ENCODE measurements at regions not wholly inside any gene's neighbourhood (a gene's known extent, or its start where the extent isn't known, plus 50 kb on each side); places are given as distances from the start of the nearest gene placed in this dataset.
"Not testable (repeated sequence)": the region's sequence is repeated elsewhere in the genome, so short reads cannot be mapped to it uniquely, and the experiment has no call there.

- DNase-seq, result no peak
Observed at GRCh38 chr16:48817032-48817431, 207.1 kb upstream of the N4BP1 start.

- no peak for DNase-seq
Observed at GRCh38 chr16:48816393-48816792, 206.4 kb upstream of the N4BP1 start.

GRCh38 chr16:48814994-48815393 is 205.0 kb upstream of the N4BP1 start:
- DNase-seq, result no peak

DNA sequence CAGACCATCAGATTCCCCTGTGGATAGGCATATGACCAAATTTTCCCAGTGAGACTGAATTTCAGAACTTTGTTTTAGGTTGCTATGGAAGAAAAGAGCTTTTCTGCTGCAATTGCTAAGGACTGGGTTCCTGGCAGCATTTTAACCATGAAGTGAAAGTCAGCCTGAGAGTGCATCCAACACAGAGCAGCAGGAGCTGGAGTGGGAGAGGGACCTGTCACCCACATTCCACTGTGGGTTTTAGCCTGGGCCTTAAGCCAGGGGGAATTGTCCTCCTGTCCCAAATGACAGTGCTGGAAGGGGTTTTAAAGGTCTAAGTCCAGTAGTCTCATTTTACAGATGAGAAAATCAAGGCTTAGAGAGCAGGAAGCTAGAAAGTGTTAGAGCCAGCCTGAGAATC is 203.5 kb upstream of the N4BP1 start:
- DNase-seq, result no peak

DNA sequence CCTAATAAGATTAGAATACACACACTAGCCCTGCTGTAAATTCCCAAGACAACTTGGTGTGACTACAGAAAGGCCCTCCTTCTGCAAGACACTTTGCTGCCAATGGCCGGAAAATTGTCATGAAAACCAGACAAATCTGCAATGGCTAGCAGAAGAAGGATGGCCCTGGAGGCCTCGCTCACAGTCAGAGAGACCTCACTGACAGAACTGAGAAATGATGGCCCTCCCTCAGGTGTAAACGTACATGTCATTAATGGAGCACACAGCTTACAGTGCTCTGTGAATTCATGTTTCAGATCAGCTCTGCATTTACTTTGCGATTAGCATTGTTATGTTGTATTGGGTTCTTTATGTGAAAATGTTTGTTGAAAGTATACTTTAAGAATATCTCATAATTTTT is 202.9 kb upstream of the N4BP1 start:
- DNase-seq, result no peak

DNA sequence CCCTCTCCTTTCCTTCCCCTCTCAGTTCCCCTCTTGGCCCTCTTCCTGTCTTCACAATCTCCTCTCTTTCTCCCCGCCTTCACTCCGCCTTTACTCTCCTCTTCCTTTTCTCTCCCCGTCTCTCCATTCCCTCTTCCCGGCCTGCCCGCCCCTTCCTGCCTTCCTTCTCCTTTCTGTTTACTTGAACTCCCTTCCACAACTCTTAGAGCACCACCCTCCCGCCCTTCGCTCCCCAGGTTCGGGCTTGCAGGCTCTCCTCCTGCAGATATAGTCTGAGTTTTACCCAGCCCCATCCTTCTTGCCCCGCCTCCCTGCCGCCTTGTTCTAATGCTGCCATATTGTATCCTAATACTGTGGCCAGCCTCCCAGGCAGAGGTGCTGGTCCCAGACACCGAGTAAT is 201.5 kb upstream of the N4BP1 start:
- no peak for DNase-seq

DNA sequence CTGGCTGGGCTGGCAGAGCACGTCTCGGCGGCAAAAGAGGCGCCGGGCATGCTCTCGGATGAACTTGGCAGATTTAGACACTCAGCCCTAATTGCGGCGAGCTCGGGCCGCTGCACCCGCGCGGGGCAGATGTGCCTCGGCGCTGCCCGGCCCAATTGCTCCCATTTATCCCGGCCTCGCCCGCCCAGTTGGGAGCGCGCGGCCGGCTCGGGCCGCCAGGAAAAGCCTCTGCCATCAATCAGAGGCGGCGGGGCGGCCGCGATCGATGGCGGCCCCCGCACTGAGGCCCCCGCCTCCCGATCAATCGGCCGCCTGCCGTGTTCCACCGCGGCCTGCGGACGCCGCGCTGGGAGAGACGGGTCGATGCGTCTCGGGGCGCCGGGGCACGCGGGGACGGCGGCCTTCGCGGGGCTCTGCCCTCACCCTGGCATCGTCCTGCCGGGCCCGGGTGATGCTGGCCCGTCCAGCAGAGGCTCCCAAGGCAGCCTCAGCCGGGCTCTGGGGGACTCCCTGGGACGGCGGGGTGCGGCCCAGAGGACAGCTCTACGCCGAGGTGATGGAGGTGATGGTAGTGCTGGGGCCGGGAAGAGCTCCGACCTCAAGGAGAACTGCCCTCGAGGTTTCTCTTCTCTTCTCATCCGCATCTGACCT is 200.9 kb upstream of the N4BP1 start:
- no peak for DNase-seq

GRCh38 chr16:48810436-48810802 is 200.4 kb upstream of the N4BP1 start:
- DNase-seq, result no peak

DNA sequence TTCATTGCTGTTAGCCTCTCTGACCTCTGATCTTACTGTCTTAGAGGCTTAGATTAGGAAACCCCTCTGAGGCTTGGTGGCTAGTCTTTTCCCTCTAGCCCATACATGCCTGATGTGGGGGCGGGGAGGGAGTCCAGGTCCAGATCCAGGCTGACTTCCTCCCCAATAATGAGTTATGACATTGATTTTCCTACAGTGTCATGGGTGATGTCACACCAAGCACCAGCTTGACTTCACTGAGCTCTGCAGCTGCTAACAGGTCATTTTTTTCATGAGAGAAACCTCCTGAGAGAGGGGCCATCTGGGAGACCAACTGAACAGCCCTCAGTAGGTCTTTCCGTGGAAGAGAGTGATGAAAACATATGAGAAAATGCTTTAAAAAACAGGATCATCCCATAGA is 180.2 kb upstream of the N4BP1 start:
- DNase-seq, result no peak

DNA sequence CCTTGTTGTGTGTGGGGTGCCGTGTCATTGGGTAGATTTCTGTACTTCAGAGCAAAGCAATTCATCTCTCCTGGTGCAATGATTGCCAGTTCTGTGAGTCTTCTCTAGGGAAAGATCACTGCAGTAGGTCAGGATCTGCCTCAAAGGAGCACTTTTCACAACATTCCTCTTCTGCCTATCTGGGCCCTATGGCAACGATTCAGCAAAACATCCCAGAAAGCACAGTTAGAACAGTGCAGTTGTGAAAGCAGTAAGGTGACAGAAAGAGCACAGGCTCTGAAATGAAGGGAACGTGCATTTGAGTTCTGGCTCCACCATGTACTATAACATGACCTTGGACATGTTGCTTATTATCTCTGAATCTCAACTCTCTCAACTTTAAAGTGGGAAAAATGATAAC is 178.5 kb upstream of the N4BP1 start:
- no peak for DNase-seq

- no peak for DNase-seq
Observed at GRCh38 chr16:48745541-48745940, 135.6 kb upstream of the N4BP1 start.

DNA sequence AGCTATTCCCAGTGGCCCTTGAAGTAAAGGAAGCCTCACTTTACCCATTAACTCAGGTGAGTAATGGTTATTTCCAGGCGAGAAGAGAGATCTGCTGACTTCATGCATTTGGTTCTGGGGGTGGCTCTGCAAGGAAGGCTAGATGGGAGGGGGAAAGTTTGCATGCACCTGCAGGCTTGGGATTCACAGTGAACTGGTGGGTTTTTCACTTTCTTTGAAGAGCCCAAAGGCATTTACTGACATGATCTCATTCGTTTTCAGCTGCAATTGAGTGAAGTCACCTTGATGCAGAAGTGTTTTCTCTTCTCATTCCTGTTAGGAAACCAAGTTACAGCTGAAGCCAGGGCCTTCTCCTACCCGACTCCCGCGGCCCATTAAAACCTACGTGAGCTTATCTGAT is 131.0 kb upstream of the N4BP1 start:
- no peak for DNase-seq

DNA sequence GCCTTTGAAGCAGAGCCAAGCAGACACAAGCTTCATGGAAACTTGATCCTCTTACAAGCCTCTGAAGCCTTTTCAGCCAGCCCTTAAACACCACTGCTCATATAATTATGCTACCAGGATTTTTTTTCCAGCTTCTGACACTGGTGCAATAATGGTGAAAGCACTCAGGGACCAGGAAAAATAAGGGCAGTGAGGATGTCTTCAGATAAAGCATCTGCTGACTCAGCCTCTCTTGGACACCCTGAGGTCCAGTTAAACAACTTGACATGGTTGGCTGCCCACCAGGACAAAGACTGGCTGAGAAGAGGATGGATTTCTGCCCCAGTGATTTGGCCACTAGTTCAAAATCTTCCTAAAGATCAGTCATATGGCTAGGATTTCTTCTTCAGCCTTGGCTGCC is 124.2 kb upstream of the N4BP1 start:
- no peak for DNase-seq

- no peak for DNase-seq
Observed at GRCh38 chr16:48704710-48705109, 94.7 kb upstream of the N4BP1 start.

DNA sequence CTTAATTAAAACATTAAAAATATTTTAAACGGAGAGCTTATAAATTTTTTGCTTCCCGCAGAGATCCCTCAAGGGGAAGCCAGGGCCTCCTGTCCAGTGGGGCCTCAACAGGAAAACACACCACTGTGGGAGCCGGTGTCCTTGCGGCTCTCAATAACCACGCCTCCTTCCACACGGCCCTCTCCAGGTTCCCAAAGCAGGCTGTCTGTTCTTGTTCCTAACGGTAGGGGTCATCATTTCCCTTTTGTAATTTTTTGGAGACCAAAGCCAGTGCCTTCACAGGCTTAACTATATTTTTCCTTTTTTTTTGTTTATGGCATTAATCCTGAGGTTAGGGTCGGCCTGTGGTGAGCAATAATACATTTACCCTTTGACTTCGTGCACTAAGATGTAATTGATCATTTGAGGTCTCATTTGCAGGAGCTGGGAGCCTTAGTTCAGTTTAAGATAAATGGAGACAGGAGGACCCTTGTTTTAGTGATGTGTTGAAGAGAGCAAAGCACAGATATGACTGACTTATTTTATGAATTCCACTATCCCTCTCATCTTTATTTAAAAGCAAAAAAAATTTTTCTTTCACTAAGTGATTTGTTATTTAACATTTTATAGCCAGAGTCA is 77.5 kb upstream of the N4BP1 start:
- DNase-seq, result peak in 1 of 2 donors; percentile 57

GRCh38 chr16:48684148-48684547 is 74.2 kb upstream of the N4BP1 start:
- no peak for DNase-seq

DNA sequence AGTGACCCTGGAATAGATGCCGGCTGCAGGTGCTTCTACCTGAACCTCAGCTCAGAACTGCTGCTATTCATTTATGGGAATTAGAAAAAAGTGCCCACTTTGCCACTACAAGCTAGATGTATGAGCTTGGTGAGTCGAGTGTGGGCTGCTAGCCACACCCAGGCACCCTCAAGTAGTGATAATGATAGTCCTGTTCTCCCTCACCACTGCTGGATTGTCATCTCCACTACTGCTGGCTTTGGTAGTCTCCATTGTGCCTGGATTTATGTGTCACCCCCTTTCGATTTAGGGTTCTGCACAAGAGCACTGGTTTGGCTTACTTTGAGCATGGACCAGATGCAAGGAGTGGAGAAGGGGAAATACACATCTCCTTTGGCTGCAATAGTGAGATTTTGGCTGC is 73.0 kb upstream of the N4BP1 start:
- no peak for DNase-seq

GRCh38 chr16:48681520-48681919 is 71.5 kb upstream of the N4BP1 start:
- no peak for DNase-seq

DNA sequence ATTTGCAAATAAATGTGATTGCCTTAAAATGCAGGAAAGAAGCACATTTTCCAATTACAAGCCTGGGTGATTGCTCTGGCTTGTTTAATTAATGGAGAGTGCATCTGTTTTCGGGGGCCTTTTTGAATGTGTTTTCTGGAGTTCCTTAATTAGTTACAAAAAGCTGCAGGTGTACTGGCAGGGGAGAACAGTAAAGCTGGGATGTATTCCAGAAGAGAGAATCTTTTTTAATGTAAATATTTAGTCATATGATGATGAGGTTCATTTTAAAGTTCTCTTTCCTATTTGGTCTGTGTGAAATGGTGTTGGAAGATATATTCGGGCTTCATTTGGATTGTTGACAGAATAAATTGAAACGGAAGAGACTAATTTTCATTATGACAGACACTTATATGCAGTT is 70.9 kb upstream of the N4BP1 start:
- DNase-seq, result no peak

DNA sequence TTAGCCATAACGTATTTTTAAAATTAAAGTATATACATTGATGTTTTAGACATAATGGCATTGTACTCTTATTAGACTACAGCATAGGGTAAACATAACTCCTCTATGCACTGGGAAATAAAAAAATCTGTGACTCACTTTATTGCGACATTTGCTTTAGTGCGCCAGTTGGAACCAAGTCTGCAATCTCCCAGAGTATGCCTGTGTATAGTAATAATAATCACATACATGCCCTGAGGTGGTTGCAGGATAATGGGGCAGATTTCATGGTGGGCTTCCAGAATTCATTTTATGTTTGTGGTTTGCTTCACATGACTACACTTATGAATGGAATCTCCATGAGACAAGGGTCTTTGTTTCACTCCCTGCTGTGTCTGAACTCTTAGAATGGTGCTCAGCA is 66.9 kb upstream of the N4BP1 start:
- DNase-seq, result no peak

GRCh38 chr16:48668184-48668583 is 58.2 kb upstream of the N4BP1 start:
- not testable (repeated sequence) for DNase-seq

DNA sequence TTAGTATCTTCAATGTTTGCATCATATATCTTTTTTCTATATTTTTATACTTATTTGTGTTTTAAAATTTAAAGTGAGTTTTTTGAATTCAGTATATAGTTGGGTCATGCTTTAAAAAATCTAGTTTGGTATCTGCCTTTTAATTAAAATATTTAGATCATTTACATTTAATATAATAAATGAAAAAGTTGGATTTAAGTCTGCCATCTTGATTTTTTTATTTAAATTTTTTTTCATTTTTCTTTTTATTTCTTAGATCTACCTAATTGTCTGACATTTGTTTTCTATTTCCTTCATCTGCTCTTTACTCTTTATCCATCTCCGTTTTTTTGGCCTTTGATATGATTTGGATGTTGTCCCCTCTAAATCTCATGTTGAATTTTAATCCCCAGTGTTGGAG is 50.0 kb upstream of the N4BP1 start:
- DNase-seq, result no peak

All from bone marrow (tissue), 2 donors.